NCI-H82 treated with DMSO at 0.1 percent for 48 hours (cell line): ENCODE measurements at regions not wholly inside any gene's neighbourhood (a gene's known extent, or its start where the extent isn't known, plus 50 kb on each side); places are given as distances from the start of the nearest gene placed in this dataset.
"Not testable (repeated sequence)": the region's sequence is repeated elsewhere in the genome, so short reads cannot be mapped to it uniquely, and the experiment has no call there.

ENCODE experiments used
- DNase-seq: peaks from one replicate; lab custom pipeline; 2025; ENCODE audit not compliant: unreplicated experiment; lab: John Stamatoyannopoulos, UW

DNA sequence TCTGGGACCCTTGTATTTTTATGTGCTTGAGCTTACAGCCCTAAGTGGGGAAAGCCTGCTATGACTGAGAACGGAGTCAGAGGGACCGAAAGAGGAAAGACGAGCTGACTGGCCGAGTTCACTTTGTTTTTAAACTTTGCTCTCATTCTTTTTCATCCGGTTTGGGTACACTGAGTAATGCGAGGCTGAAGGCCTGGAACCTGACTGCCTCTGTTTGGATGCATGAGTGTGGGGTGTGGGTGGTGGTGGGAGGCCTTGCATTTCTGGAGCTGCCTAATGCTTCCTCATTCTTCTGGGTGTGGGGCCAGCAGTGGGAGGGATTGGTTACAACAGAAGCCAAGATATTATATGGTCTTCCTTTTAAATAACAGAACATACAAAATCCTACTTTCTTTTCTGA is 155.5 kb downstream of the BUB3 start:
- DNase-seq = no peak

DNA sequence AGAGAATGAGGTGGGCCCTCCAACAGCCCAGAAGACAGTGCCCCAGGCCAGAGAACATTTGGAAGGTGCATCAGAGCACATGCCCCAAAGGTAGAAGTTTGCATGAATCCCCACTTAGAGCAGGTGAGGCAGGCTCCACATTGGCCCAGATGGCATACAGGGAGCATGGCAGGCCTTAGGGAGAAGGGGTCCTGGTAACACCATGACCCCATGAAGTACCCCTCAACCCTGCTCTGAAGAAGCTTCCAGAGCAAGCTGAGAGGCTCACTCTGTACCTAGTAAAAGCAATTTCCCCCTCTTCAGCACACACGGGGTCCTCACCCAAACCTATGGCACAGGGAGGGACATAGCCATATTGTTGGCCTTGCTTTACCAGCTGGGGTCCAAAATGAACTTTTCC is 162.6 kb downstream of the BUB3 start:
- no peak for DNase-seq

DNA sequence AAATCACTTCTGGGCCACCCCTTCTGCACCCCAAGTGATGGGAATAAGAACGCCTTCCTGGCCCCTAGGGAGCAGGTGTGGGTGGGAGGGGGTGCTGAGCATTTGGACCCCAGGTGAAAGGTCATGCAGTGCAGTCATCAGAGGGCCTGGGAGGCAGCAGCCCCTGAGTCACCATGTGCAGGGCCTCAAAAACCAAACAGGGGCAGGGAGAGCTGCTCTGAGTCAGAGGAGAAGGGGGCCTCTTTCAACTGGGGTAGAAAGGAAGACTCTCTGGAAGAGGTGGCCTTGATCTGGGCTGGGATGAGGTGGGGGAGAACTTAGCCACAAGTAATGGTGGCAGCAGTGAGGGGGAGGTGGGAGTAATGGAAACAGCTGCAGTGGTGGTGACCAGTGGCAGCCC is 164.3 kb downstream of the BUB3 start:
- no peak for DNase-seq

DNA sequence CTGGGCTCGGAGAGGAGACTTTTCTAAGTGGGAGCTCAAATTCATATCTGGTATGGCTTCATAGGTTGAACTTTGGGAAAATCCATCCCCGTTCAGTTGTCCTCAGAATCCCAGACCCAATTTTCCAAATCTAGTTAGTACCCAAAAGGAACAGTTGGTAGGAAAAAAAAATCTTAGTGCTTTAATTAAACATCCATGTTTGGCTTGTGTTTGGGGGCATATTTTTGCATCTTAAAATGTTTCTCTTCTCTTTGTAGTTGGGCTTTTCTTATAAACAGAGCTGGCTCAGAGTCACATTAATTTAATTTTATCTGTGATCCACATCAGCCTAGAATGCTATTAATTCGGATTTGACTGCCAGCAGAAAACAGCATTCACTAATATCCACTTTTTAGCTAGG is 165.9 kb downstream of the BUB3 start:
- no peak for DNase-seq

DNA sequence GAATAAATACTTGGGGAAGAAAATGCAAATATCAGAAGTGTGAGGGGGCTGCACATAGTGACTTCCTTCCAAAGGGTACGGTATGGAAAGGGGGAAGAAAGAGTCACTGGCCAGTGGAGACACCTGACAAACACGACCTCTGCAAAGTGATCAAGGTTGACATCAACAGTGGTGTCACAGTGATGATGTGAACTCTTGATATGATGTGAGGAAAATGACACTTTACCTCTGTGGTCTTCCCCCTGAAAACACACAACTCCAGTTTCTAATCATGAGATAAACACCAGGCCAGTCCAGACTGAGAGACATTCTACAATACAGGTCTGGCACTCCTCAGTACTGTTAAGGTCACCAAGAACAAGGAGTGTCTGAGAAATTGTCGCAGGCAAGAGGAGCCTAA is 169.7 kb downstream of the BUB3 start:
- no peak for DNase-seq

DNA sequence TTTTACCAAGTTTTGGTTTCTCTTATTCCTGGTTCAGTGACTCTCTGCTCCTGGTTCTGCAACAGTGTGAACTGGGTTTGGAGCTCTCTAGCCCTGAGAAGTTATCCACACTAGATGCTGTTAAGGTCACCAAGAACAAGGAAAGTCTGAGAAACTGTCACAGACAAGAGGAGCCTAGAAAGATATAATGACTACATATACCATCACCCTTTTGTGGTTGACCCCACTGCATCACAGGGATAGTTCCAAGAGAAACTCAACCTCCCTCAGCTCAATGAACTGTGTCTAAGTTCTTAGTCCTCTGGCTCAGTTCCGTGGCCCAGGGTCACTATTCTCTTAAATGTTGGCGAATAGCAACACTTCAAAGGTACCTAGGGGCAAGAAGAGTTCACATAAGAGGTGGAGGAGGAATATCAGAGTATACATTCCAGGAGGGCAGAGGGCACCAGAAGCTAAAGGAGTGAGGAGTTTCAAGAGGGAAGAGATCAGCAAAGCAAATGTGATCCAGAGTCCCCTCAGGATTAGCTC is 171.5 kb downstream of the BUB3 start:
- no peak for DNase-seq

DNA sequence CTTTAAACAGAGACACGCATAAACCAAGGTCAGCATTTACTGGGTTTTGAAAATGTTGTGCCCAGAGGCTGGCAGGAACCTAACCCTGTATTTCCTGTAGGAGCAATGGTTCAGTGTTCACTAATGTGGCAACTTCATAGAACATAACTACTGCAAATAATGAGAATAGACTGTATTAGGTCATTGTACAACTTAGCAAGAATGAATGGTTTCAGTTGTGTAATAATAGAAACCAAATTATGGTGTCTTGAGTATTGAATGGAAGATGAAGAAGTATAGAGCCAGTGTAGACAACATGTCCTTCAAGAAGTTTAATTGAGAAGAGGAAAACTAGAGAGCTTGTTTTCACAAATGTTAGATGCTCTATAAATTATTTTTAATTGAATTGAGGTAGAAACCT is 172.5 kb downstream of the BUB3 start:
- DNase-seq = no peak

DNA sequence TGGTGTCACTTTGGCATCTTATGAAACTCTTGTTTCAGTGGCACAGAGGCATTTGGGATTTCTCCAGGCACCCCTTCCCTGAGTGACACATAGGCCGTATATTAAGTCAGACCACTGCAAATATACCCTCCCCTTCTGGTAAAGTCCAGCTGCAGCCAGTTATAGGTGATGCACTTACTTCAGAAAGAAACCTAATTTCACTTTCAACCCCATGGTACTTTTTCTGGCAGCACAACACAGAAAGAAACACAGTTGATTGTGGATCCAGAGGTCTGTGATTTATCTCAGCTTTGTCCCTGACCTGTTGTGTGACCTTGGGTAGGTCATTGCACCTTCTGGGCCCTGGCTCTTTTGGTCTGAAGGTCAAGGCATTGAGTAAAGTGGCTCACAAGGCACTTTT is 173.2 kb downstream of the BUB3 start:
- no peak for DNase-seq

DNA sequence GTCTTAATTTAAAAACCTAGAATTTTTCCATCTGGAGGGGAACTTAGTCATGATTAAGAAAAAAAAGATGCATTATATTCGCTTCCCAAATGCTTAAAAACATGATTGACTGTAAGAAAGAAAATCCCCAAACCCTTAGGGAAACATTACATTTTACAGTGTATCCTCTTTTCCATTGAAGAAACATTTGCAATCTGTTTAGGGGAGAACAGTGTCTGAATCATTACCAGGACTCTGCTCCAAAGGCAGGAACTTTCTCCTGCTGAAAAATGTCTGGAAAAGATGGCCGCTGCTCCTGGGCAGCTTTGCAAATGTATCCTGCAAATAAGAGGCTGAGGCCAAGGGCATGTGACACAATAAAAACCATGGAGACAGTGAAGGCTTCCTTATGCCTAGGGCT is 173.7 kb downstream of the BUB3 start:
- no peak for DNase-seq

DNA sequence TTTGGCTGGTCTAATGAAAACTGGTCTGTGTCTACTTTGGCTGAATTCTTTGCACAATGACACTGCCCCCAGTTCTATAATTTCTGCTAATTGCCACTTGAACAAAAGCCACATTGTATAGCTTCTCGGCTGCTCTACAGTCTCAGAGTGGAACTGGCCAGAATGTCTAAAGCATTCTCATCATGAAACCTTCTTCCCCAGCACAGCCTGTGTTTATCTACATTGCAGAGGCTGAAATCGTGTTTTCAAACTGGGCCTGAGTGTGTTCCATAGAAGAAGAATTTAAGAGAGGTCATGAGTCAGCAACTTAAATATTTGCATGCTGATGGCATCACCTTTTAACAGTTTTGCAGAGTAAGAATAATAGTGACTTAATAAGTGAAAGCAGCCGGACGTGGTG is 177.2 kb downstream of the BUB3 start:
- DNase-seq = no peak

DNA sequence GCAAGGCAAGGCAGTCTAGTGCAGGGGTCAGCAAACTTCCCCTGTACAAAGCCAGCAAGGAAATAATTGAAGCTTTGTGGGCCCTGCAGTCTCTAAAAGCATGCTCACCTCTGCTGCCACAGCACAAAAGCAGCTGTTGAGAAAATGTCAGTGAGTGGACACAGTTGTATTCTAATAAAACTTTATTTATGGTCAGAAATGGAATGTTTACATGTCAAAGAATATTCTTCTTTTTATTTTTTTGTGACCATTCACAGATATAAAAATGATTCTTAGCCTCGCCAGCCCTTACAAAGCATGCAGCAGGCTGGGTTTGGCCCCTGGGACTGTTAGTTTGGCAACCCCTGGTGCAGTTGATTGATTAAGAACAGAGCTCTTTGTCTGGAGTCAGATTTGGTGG is 192.4 kb downstream of the BUB3 start:
- DNase-seq = no peak

DNA sequence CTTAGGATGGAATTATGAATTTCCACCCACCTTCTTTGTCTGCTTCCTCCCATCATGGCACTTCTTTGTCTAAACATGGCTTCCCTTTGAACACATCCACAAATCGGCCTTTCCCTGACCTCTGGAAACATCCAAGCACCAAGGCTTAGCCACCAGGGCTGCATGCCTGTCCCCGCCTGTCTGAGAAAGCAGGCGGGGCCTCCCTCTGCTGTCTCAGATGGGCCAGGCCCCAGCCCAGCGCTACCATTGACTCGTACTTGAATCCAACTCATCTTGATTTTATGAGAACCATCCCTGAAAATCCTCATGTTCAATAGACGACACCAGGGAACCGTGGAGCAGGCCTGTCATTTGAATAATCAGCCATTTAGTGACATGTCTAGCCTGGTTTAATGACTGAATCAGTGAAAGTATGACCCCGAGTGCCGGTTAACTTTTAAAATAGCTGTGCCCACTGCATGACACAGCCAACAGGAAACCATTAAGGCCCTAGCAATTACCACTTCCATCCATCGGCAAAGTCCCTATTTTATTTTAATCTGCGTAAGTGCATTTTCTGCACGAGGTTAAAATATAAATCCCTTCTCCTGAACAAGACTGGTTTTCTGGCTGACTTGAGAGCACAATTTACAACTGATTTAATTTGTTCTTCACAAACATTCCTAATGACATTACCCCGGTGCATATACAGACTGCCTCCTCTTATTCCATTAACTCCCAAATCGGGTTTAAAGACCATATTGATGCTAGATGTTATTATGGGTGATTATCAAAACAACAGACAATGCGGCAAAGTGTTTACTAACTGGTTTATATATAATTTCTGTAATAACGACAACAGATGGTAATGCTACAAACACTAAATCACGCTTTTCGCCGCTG is 194.7 kb downstream of the BUB3 start:
- peak; percentile 88 for DNase-seq

DNA sequence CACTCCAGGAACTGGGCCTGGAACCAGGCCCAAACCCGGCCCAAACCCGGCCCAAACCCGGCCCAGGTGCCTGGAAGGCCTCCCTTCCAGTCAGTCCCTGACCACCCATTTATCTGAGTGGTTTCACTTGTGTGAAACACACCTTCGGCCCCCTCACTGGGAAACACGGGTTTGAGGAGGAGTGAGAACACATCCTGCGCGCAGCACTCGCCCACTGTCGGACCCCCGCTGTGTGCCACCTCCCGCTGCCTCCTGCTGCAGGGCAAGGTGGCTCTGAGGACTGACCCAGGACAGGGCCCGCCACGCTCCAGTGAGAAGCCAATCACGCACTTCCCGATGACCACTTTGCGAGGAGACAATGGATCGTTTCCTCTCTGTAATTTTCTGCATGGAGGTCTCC is 197.5 kb downstream of the BUB3 start:
- DNase-seq = no peak

DNA sequence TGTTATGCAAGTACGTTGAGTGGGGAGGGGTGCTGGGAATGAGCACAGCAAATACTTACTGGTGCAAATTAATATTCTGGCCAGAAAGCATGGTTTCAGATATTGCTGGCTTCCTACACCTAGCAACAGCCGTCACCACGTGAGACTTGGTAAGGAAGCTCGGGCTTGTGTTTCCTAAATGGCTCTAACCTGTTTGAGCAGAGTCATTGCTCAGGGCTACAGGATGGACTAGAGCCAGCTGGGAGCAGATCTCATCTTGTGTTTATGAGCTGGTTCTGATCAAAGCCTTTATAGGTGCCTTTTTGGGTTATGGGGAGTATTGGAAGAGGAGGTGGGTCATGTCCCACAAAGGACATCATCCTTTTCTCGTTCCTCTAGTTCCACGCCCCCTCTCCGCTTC is 200.3 kb downstream of the BUB3 start:
- DNase-seq = no peak

DNA sequence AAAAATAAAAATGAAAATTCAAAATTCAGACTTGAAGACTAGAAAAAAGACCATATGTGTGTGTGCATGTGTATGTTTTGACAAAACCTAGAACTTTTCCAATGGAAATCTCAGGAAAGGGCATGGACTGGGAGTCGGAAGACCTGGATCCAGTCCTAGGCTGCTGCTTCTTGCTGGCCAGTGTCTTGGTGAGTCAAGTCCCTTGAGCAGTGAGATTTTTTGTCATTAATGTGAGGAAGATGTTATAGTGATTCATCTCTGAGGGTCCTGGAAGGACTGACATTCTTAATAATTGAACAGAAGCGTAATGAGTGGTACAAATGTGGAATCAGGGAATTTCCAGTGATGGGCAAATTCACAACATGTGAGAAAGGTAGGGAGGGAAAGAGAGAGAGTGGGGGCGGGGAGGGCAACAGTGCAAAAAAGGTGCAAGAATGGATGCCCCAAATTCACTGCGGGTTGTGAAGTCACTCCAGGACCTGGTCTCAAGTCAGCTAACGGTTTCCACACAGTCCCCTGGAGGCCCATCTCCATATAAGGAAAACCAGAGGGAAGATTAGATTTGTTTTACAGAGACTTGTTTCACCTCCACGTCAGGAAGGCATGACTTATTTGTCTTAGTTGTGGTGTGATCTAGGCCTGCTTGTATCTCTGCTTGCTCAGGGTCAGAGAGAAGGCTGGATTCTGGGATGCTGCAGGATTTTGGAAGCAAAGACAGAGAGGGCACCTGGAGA is 201.7 kb downstream of the BUB3 start:
- DNase-seq = no peak

DNA sequence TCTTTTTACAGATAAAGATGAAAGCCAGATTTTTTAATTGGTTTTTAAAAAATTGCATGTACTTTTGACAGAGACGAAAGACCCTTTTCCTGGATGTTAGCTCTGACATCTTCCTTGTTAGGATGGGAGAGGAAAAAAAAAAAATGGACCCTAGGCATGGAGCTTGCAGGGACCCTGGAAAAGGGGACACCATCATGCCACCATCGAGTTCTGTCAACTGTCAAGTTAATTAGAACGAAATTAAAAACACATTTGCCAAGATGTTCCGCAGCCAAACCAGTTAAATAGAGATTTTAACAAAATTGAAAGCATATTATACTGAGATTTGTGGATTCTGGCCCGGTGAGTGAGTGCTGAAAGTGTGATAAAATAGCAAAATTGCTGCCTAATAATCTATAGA is 202.6 kb downstream of the BUB3 start:
- no peak for DNase-seq

DNA sequence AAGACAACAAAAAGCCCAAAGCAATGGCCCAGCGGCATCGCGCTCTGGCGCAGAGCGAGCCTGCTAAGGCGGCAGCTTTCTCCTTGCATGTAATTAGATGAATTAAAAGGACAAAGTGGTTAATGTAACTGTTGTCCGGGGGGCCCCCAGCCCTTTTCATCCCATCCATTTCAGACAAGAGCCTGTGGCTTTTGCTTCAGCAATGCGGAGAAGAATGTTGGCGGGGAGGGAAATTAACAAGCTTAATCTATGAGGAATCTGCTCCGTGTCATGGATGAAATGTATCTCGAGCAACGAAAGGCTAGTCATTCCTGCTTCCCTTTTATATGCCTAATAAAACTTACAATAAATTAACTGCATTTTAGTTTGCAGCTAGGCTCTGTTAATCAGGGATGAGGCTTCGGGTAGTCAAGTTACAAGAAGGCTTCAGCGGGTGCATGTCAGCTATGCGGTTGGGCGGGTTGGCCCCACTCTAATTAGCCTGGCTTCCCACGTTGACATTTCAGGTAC is 203.3 kb downstream of the BUB3 start:
- no peak for DNase-seq

DNA sequence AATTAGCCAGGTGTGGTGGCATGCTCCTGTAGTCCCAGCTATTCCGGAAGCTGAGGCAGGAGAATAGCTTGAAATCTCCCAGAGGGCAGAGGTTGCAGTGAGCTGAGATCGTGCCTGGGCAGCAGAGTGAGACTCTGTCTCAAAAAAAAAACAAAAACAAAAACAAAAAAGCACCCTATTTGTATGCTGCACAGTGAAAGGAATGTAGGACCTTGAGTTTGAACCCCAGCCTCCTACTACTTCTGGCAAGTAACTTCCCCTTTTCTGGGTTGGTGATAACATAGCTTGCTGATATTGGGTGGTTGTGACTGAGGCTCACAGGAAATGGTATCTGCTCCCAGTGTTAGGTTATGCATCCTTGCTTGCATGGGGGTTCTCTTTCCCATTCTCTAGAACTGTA is 205.3 kb downstream of the BUB3 start:
- no peak for DNase-seq

DNA sequence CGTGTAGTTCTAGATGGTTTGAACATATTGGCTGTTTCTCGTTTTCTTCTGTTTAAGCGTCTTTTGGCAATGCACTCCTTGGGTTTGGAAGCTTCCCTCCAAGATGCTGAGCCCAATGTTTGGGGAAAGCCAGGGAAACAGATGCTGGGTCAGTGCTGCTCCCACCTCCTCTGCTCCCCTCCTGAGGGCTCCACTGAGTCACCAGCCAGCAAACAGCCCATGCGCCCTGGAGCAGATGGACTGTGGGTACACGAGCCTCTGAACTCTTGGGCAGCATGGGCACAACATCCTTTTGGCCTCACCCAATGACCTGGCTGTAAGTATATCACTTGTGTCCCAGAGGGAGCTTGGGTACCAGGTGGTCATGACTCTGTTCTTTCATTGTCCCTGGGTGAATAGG is 207.6 kb downstream of the BUB3 start:
- no peak for DNase-seq

DNA sequence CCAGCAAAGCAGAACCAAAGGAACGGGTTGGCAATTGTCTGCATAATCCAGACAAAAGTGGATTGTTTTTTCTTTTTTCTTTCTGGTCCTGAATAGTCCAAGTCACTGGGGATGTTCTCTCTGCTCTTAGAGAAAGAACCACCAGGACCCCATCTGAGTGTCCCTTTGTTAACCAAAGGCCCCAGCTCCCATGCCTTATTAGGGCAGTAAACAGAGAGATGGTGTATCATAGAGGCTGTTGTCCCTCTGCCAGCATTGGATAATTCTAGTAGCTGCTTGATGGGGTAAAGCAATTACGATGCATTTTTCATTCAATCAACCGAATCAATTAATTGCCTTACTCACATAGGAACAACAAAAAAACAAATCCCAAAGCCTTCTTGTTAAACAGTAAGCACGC is 213.0 kb downstream of the BUB3 start:
- no peak for DNase-seq

DNA sequence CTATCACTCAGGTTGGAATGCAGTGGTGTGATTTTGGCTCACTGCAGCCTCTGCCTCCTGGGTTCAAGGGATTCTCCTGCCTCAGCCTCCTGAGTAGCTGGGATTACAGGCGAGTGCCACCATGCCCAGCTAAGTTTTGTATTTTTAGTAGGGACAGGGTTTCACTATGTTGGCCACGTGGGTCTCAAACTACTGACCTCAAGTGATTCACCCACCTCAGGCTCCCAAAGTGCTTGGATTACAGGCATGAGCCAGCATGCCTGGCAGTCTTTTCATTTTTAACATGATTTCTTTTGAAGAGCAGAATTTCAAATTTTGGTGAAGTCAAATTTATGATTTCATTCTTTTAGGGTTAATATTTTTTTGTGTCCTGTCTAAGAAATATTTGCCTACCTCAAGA is 217.4 kb downstream of the BUB3 start:
- not testable (repeated sequence) for DNase-seq

DNA sequence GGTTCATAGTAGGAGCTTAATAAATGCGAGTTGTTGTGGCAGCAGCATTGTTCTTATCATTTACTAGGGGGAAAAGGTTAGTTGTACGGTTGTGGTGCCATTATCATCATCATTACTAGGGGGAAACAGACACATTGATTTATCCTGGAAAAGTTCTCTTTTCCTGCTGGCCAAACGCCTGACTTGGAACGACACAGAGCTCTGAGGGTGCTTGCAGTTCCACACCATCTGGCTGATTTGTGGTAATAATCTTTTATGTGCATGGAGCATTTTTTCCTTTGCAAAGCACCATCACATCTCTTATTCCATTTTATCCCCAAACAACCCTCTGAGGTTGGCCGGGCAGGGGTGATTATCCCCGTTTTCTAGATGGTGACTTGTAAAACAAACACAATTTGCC is 219.4 kb downstream of the BUB3 start:
- DNase-seq = no peak
